K562 (cell line): ENCODE measurements at regions not wholly inside any gene's neighbourhood (a gene's known extent, or its start where the extent isn't known, plus 50 kb on each side); places are given as distances from the start of the nearest gene placed in this dataset.
A peak's percentile ranks its signal among the peaks of the same experiment; 100 is the strongest.

ENCODE experiments used
- ARID2 ChIP-seq: fragments of 450-650 bp; IDR thresholded peaks from 2 replicates; pipeline ENCODE4 v1.6.1; 2017; ENCODE audit warnings: antibody characterized with exemption, mild to moderate bottlenecking
- BRD9 ChIP-seq: fragments of 450-650 bp; IDR thresholded peaks from 2 replicates; pipeline ENCODE4 v1.6.1; 2018; ENCODE audit warnings: low read depth; ENCODE audit not compliant: partially characterized antibody
- DACH1 ChIP-seq: fragments of 450-650 bp; IDR thresholded peaks from 2 replicates; pipeline ENCODE4 v1.6.1; 2018; ENCODE audit not compliant: partially characterized antibody
- ETV6 ChIP-seq, 3 experiments: fragments of 150-350 bp in 1 of 3; sonication (generic) in 1 of 3; formaldehyde crosslinking in 1 of 3; IDR thresholded peaks; 2 replicates each; pipeline versions ENCODE4 v1.6.1 to v1.8.0; 2014 to 2022; ENCODE audit warnings: borderline replicate concordance in 2 of 3, low read depth in 2 of 3, antibody characterized with exemption in 1 of 3, low read length in 1 of 3, mild to moderate bottlenecking in 1 of 3, missing genetic modification reagents in 1 of 3
- GTF2E2 ChIP-seq: fragments of 200-800 bp; sonication (Bioruptor generic); IDR thresholded peaks from 2 replicates; pipeline ENCODE4 v1.6.1; 2016; ENCODE audit warnings: missing genetic modification characterization, missing compliant biosample characterization
- HMGN3 ChIP-seq: IDR thresholded peaks from 2 replicates; pipeline ENCODE4 v1.6.1; 2011; ENCODE audit warnings: borderline replicate concordance, low read depth, mild to moderate bottlenecking, mixed read lengths, low read length; ENCODE audit not compliant: insufficient read length; ENCODE audit errors: extremely low read depth
- HNRNPL ChIP-seq: fragments of 200-400 bp; formaldehyde crosslinking; IDR thresholded peaks from 2 replicates; pipeline ENCODE4 v1.6.1; 2017; ENCODE audit warnings: low read depth, mild to moderate bottlenecking, low read length
- LARP7 ChIP-seq: fragments of 450-650 bp; IDR thresholded peaks from 2 replicates; pipeline ENCODE4 v1.6.1; 2016
- MTA3 ChIP-seq: fragments of 450-650 bp; formaldehyde crosslinking; IDR thresholded peaks from 2 replicates; pipeline ENCODE4 v1.6.1; 2017; ENCODE audit warnings: mild to moderate bottlenecking, borderline replicate concordance
- NONO ChIP-seq, 2 experiments: fragments of 200-400 bp in 1 of 2; fragments of 450-650 bp in 1 of 2; formaldehyde crosslinking in 1 of 2; IDR thresholded peaks; 2 replicates each; pipeline ENCODE4 v1.6.1; 2017; ENCODE audit warnings: low read depth in 2 of 2, mild to moderate bottlenecking in 2 of 2, moderate library complexity in 2 of 2, low read length in 1 of 2
- NR2C2 ChIP-seq, 2 experiments: fragments of 200-800 bp in 1 of 2; sonication (Bioruptor generic) in 1 of 2; sonication (generic) in 1 of 2; formaldehyde crosslinking in 1 of 2; IDR thresholded peaks; 2 replicates each; pipeline versions ENCODE4 v1.6.1 to v1.8.0; 2016 to 2022; ENCODE audit warnings: mild to moderate bottlenecking in 1 of 2, missing compliant biosample characterization in 1 of 2, missing genetic modification characterization in 1 of 2, missing genetic modification reagents in 1 of 2
- PCBP2 ChIP-seq: fragments of 200-400 bp; formaldehyde crosslinking; IDR thresholded peaks from 2 replicates; pipeline ENCODE4 v1.6.1; 2018; ENCODE audit warnings: low read length, low read depth, mild to moderate bottlenecking, moderate library complexity; ENCODE audit not compliant: poor library complexity, severe bottlenecking
- PHF20 ChIP-seq: fragments of 450-650 bp; IDR thresholded peaks from 2 replicates; pipeline ENCODE4 v1.6.1; 2018; ENCODE audit not compliant: partially characterized antibody
- RNF2 ChIP-seq: sonication (generic); IDR thresholded peaks from 2 replicates; pipeline ENCODE4 v1.6.1; 2016
- STAT5B ChIP-seq: fragments of 250-450 bp; sonication (Bioruptor Pico); IDR thresholded peaks from 2 replicates; pipeline ENCODE4 v1.8.0; 2021; ENCODE audit warnings: mild to moderate bottlenecking, inconsistent platforms
- TAF15 ChIP-seq: fragments of 200-400 bp; formaldehyde crosslinking; IDR thresholded peaks from 2 replicates; pipeline ENCODE4 v1.6.1; 2017; ENCODE audit warnings: mild to moderate bottlenecking, low read depth, low read length, moderate library complexity
- TCFL5 ChIP-seq: fragments of 250-450 bp; sonication (Bioruptor Pico); conservative IDR thresholded peaks from 2 replicates; pipeline ENCODE4 v1.6.1; 2021; ENCODE audit warnings: mild to moderate bottlenecking, moderate library complexity, matching md5 sums
- TEAD1 ChIP-seq, 2 experiments: fragments of 450-650 bp in 1 of 2; sonication (generic) in 1 of 2; formaldehyde crosslinking; IDR thresholded peaks; 2 replicates each; pipeline versions ENCODE4 v1.4.0 to v1.8.0; 2020 to 2022; ENCODE audit warnings: mild to moderate bottlenecking in 2 of 2, missing genetic modification reagents in 1 of 2
- ZNF12 ChIP-seq: sonication (generic); formaldehyde crosslinking; IDR thresholded peaks from 2 replicates; pipeline ENCODE4 v1.4.0; 2020; ENCODE audit warnings: mild to moderate bottlenecking, missing genetic modification reagents
- ZNF324 ChIP-seq: fragments of 250-450 bp; sonication (Bioruptor Pico); IDR thresholded peaks from 2 replicates; pipeline ENCODE4 v1.4.0; 2020; ENCODE audit warnings: mild to moderate bottlenecking
- ZNF717 ChIP-seq: fragments of 250-450 bp; sonication (Bioruptor Pico); IDR thresholded peaks from 2 replicates; pipeline ENCODE4 v1.5.0; 2021
- ZNF830 ChIP-seq: fragments of 250-450 bp; sonication (Bioruptor Pico); IDR thresholded peaks from 2 replicates; pipeline ENCODE4 v1.5.0; 2021; ENCODE audit warnings: mild to moderate bottlenecking
- TF ChIP-seq, protein P1 (sequence below): fragments of 450-650 bp; formaldehyde crosslinking; IDR thresholded peaks from 2 replicates; pipeline ENCODE4 v1.4.0; 2022; ENCODE audit warnings: mild to moderate bottlenecking, moderate library complexity
- TF ChIP-seq, protein P2 (sequence below): sonication (generic); formaldehyde crosslinking; IDR thresholded peaks from 2 replicates; pipeline ENCODE4 v1.8.0; 2022; ENCODE audit warnings: missing genetic modification reagents, mild to moderate bottlenecking, moderate library complexity, borderline replicate concordance
- TF ChIP-seq, protein P3 (sequence below): fragments of 200-800 bp; sonication (Bioruptor generic); IDR thresholded peaks from 2 replicates; pipeline ENCODE4 v1.6.1; 2017; ENCODE audit warnings: missing genetic modification characterization, missing compliant biosample characterization

- TF ChIP-seq, protein P1, sequence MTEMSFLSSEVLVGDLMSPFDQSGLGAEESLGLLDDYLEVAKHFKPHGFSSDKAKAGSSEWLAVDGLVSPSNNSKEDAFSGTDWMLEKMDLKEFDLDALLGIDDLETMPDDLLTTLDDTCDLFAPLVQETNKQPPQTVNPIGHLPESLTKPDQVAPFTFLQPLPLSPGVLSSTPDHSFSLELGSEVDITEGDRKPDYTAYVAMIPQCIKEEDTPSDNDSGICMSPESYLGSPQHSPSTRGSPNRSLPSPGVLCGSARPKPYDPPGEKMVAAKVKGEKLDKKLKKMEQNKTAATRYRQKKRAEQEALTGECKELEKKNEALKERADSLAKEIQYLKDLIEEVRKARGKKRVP (CRISPR knock-in tag) = 0 out of 2 replicates have a peak, but pooled peaks have one; percentile 43
- TF ChIP-seq ARID2 (no peak), BRD9 (peak; percentile 35), NONO (IDR thresholded peaks at IDR 0.05; ENCODE audit: low read depth in 2 of 2, low read length in 1 of 2) (peak in 1 of 2 experiments; percentile 36; a peak in 1 of 4 replicates), TEAD1 (CRISPR knock-in tag; IDR thresholded peaks at IDR 0.05) (0 out of 4 replicates have a peak, but pooled peaks of 1 of the 2 experiments have one; percentile 45), ZNF12 (no peak), GTF2E2 (tag) (no peak), ETV6 (IDR thresholded peaks at IDR 0.05; ENCODE audit: borderline replicate concordance in 1 of 2, low read depth in 2 of 2, low read length in 1 of 2) (no peak), ETV6 (CRISPR knock-in tag; IDR thresholded peaks at IDR 0.05; ENCODE audit: borderline replicate concordance) (no peak), ZNF830 (CRISPR knock-in tag) (no peak), PCBP2 (no peak), ZNF717 (CRISPR knock-in tag) (no peak), PHF20 (peak; percentile 46), HMGN3 (peak; percentile 36), LARP7 (peak; percentile 25; the same call in 1 of the 2 replicates), NR2C2 (CRISPR knock-in tag; IDR thresholded peaks at IDR 0.05) (no peak), NR2C2 (tag; IDR thresholded peaks at IDR 0.05) (no peak; the same call in 1 of the 2 replicates), STAT5B (no peak), RNF2 (no peak), HNRNPL (no peak), ZNF324 (CRISPR knock-in tag) (no peak), MTA3 (peak; percentile 83; the same call in 1 of the 2 replicates), DACH1 (no peak), TCFL5 (CRISPR knock-in tag) (no peak), TAF15 (no peak)
- TF ChIP-seq, protein P2, sequence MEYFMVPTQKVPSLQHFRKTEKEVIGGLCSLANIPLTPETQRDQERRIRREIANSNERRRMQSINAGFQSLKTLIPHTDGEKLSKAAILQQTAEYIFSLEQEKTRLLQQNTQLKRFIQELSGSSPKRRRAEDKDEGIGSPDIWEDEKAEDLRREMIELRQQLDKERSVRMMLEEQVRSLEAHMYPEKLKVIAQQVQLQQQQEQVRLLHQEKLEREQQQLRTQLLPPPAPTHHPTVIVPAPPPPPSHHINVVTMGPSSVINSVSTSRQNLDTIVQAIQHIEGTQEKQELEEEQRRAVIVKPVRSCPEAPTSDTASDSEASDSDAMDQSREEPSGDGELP (CRISPR knock-in tag) = peak; percentile 57; the same call in 1 of the 2 replicates
- TF ChIP-seq, protein P3, sequence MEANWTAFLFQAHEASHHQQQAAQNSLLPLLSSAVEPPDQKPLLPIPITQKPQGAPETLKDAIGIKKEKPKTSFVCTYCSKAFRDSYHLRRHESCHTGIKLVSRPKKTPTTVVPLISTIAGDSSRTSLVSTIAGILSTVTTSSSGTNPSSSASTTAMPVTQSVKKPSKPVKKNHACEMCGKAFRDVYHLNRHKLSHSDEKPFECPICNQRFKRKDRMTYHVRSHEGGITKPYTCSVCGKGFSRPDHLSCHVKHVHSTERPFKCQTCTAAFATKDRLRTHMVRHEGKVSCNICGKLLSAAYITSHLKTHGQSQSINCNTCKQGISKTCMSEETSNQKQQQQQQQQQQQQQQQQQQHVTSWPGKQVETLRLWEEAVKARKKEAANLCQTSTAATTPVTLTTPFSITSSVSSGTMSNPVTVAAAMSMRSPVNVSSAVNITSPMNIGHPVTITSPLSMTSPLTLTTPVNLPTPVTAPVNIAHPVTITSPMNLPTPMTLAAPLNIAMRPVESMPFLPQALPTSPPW (CRISPR knock-in tag) = peak; percentile 72; the same call in 1 of the 2 replicates
These were observed 84.4 kb upstream of the GSE1 start (continued) for GRCh38 chr16:85528528-85529387.
